ENCODE measurements at regions not wholly inside any gene's neighbourhood (a gene's known extent, or its start where the extent isn't known, plus 50 kb on each side); places are given as distances from the start of the nearest gene placed in this dataset.

DNA sequence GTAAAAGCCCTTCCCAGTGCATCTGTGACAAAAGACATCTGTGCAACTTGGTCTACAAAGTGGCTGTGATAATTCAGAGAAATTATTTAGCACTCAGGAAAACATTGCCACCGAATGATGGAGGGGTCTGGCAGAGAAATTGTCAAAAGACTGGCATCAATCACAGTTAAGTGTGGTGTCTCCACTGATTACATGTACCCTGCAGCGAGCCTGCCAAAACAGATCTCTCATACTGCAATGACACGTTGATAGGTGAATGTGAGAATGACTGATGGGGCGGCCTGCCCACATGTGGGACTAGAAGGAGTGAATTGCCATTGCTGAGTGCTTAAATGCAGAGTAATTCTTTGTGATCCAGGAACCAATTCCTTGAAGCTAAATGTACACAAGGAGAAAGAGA is 136.4 kb upstream of the PCSK5 start:
- TF ChIP-seq CTCF (conservative IDR thresholded peaks at IDR 0.05 in 1 of 2, IDR thresholded peaks at IDR 0.05 in 1 of 2; ENCODE audit: extremely low read depth in 1 of 2, insufficient read depth in 1 of 2, low read depth in 1 of 2, low read length in 2 of 2) (no peak), EZH2 (IDR thresholded peaks at IDR 0.05; ENCODE audit: borderline replicate concordance, low read length) (no peak)
